ENCODE measurements at regions not wholly inside any gene's neighbourhood (a gene's known extent, or its start where the extent isn't known, plus 50 kb on each side); places are given as distances from the start of the nearest gene placed in this dataset.

- DNase-seq = no peak
Measured at GRCh38 chr13:22106058-22106457, 435.2 kb downstream of the FGF9 start.

GRCh38 chr13:22107549-22107948 is 436.7 kb downstream of the FGF9 start:
- DNase-seq = no peak

GRCh38 chr13:22108283-22108942 is 437.5 kb downstream of the FGF9 start:
- DNase-seq = no peak

- no peak for DNase-seq
Measured at GRCh38 chr13:22108979-22109378, 438.1 kb downstream of the FGF9 start.

- no peak for DNase-seq
Measured at GRCh38 chr13:22110368-22110767, 439.5 kb downstream of the FGF9 start.

- no peak for DNase-seq
Measured at GRCh38 chr13:22111152-22111783, 440.4 kb downstream of the FGF9 start.

- no peak for DNase-seq
Measured at GRCh38 chr13:22111961-22112360, 441.1 kb downstream of the FGF9 start.

GRCh38 chr13:22112956-22113745 is 442.3 kb downstream of the FGF9 start:
- no peak for DNase-seq

GRCh38 chr13:22114630-22115311 is 443.9 kb downstream of the FGF9 start:
- DNase-seq = no peak

GRCh38 chr13:22118158-22118557 is 447.3 kb downstream of the FGF9 start:
- DNase-seq = no peak

- DNase-seq = no peak
Measured at GRCh38 chr13:22120646-22121045, 449.8 kb downstream of the FGF9 start.

- DNase-seq = no peak
Measured at GRCh38 chr13:22121146-22121739, 450.4 kb downstream of the FGF9 start.

GRCh38 chr13:22126433-22127021 is 455.7 kb downstream of the FGF9 start:
- DNase-seq = no peak

GRCh38 chr13:22127277-22128164 is 456.6 kb downstream of the FGF9 start:
- no peak for DNase-seq

- DNase-seq = no peak
Measured at GRCh38 chr13:22128441-22129408, 457.9 kb downstream of the FGF9 start.

- DNase-seq = no peak
Measured at GRCh38 chr13:22130254-22130653, 459.4 kb downstream of the FGF9 start.

GRCh38 chr13:22134261-22134660 is 463.4 kb downstream of the FGF9 start:
- no peak for DNase-seq

GRCh38 chr13:22135446-22135845 is 464.6 kb downstream of the FGF9 start:
- DNase-seq = no peak

GRCh38 chr13:22137361-22138050 is 466.6 kb downstream of the FGF9 start:
- DNase-seq = no peak

GRCh38 chr13:22138947-22139346 is 468.1 kb downstream of the FGF9 start:
- DNase-seq = no peak

Data from eye (tissue), 1 donor.